ENCODE measurements at regions not wholly inside any gene's neighbourhood (a gene's known extent, or its start where the extent isn't known, plus 50 kb on each side); places are given as distances from the start of the nearest gene placed in this dataset.

DNA sequence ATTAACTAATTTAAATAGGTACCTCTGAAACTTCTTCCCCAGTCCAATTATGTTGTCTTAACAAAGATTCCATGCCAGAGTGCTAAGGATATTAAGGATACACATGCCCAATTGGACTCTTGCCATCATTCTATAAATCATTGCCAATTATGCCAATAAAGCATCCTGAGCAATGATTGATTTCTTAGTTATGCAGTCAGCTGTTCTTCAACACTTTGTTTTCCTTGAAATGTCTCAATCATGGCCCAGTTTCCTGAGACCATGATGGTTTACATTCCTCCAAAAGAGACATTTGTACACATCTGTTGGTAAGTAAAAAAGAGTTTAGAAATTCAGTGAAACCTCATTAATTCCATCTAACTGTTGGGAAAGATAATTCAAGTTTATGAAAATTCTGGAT lies 180.4 kb upstream of the PKN2 start:
- H3K4me1 ChIP-seq (ENCODE audit: insufficient read depth, low read length, poor library complexity, severe bottlenecking) = no peaks in the 10 kb centered on the region
- H3K4me2 ChIP-seq (ENCODE audit: low read length) = no peak overlapping the region
- POLR2A ChIA-PET = no interaction called here
- H3K9me2 ChIP-seq (ENCODE audit: insufficient read depth, low read length) = no peaks in the 10 kb centered on the region
- intact Hi-C loops (cut with micrococcal nuclease; ENCODE audit: unreplicated experiment) = no loop called here
- H3K27ac ChIP-seq (ENCODE audit: low read depth, low read length, poor library complexity, severe bottlenecking) = no peak overlapping the region
- CTCF ChIA-PET (ENCODE audit: unreplicated experiment) = no interaction called here
- H3K36me3 ChIP-seq (ENCODE audit: insufficient read depth, low read length) = no peaks in the 10 kb centered on the region
- TF ChIP-seq, protein P1, sequence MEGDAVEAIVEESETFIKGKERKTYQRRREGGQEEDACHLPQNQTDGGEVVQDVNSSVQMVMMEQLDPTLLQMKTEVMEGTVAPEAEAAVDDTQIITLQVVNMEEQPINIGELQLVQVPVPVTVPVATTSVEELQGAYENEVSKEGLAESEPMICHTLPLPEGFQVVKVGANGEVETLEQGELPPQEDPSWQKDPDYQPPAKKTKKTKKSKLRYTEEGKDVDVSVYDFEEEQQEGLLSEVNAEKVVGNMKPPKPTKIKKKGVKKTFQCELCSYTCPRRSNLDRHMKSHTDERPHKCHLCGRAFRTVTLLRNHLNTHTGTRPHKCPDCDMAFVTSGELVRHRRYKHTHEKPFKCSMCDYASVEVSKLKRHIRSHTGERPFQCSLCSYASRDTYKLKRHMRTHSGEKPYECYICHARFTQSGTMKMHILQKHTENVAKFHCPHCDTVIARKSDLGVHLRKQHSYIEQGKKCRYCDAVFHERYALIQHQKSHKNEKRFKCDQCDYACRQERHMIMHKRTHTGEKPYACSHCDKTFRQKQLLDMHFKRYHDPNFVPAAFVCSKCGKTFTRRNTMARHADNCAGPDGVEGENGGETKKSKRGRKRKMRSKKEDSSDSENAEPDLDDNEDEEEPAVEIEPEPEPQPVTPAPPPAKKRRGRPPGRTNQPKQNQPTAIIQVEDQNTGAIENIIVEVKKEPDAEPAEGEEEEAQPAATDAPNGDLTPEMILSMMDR (conservative IDR thresholded peaks at IDR 0.05; ENCODE audit: low read length) = no peak
- no peaks in the 10 kb centered on the region for H4K20me1 ChIP-seq (ENCODE audit: insufficient read depth, low read length)
- no TSS peak for BruUV-seq (replicated peaks)
- H3K79me2 ChIP-seq (ENCODE audit: insufficient read depth, low read depth, low read length) = no peaks in the 10 kb centered on the region
- H2AFZ ChIP-seq (ENCODE audit: low read length) = no peak overlapping the region
- no peak for DNase-seq (ENCODE audit: low spot score)
- H3K9me3 ChIP-seq (ENCODE audit: low read length) = no peaks in the 10 kb centered on the region
- no peak overlapping the region for H3K4me3 ChIP-seq (ENCODE audit: low read depth, low read length, poor library complexity, severe bottlenecking)

DNA sequence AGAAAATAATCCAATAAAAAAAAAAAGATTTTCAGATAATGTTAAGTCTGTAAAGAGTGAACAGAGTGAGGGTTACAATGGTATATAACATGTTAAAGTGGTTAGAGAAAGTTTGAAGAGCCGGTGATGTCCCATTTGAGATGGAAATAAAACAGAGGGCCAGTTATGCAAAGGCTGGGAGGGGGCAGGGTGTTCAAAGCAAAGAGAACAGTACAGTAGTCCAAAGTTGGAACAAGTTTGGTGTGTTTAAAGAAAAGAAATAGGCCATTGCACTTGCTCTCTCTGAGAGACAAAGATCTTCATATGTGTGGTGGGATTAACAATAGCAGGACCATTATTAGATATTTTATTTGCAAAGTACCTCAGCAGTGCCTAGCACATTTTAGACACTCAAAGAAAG lies 179.5 kb upstream of the PKN2 start:
- Histone ChIP-seq H3K4me2 (ENCODE audit: low read length) (no peak overlapping the region), H3K4me1 (ENCODE audit: insufficient read depth, low read length, poor library complexity, severe bottlenecking) (no peaks in the 10 kb centered on the region), H4K20me1 (ENCODE audit: insufficient read depth, low read length) (no peaks in the 10 kb centered on the region), H3K9me3 (ENCODE audit: low read length) (no peaks in the 10 kb centered on the region), H3K9me2 (ENCODE audit: insufficient read depth, low read length) (no peaks in the 10 kb centered on the region), H3K4me3 (ENCODE audit: low read depth, low read length, poor library complexity, severe bottlenecking) (no peak overlapping the region), H3K27ac (ENCODE audit: low read depth, low read length, poor library complexity, severe bottlenecking) (no peak overlapping the region), H3K79me2 (ENCODE audit: insufficient read depth, low read depth, low read length) (no peaks in the 10 kb centered on the region), H3K36me3 (ENCODE audit: insufficient read depth, low read length) (no peaks in the 10 kb centered on the region), H2AFZ (ENCODE audit: low read length) (no peak overlapping the region)
- CTCF ChIA-PET (ENCODE audit: unreplicated experiment) = no interaction called here
- TF ChIP-seq, protein P1 (conservative IDR thresholded peaks at IDR 0.05; ENCODE audit: low read length) = no peak
- TF ChIP-seq EZH2phosphoT487 (IDR thresholded peaks at IDR 0.05; ENCODE audit: borderline replicate concordance, low read depth, low read length) = no peak
- no TSS peak for BruUV-seq (replicated peaks)
- intact Hi-C loops (cut with micrococcal nuclease; ENCODE audit: unreplicated experiment) = no loop called here
- DNase-seq (ENCODE audit: low spot score) = no peak
- POLR2A ChIA-PET = no interaction called here

DNA sequence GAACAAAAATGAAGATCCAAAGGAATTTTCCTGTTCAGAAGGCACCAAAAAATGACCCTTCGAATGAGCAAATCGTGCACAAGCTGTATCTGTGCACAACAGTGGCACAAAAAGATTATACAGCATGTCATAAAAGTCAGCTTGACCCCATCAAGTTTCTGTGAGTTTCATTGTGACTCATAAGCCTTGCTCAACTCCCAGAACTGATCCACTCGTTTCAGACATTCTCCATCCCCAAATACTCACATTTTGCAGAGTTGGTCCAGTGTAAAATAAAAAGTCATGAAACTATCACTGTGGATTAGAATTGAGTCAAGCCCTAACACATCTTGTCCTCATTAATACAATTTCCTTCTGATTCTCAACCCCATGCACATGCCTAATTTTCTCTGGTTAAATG lies 174.7 kb upstream of the PKN2 start:
- POLR2A ChIA-PET = interaction anchor here (0.7 kb wide), 1 partner anchor 271 kb away, joined by 3 read pairs; no protein-coding TSS in a partner anchor
- intact Hi-C loops (cut with micrococcal nuclease; ENCODE audit: unreplicated experiment) = no loop called here
- no TSS peak for BruUV-seq (replicated peaks)
- no peaks in the 10 kb centered on the region for H3K9me2 ChIP-seq (ENCODE audit: insufficient read depth, low read length)
- no peaks in the 10 kb centered on the region for H3K36me3 ChIP-seq (ENCODE audit: insufficient read depth, low read length)
- no peak overlapping the region for H3K4me3 ChIP-seq (ENCODE audit: low read depth, low read length, poor library complexity, severe bottlenecking)
- no peak overlapping the region for H3K4me2 ChIP-seq (ENCODE audit: low read length)
- CTCF ChIA-PET (ENCODE audit: unreplicated experiment) = no interaction called here
- H3K79me2 ChIP-seq (ENCODE audit: insufficient read depth, low read depth, low read length) = no peaks in the 10 kb centered on the region
- no peaks in the 10 kb centered on the region for H4K20me1 ChIP-seq (ENCODE audit: insufficient read depth, low read length)
- no peak for DNase-seq (ENCODE audit: low spot score)
- TF ChIP-seq, protein P1 (conservative IDR thresholded peaks at IDR 0.05; ENCODE audit: low read length) = no peak
- no peak for TF ChIP-seq EZH2phosphoT487 (IDR thresholded peaks at IDR 0.05; ENCODE audit: borderline replicate concordance, low read depth, low read length)
- no peak overlapping the region for H2AFZ ChIP-seq (ENCODE audit: low read length)
- no peaks in the 10 kb centered on the region for H3K4me1 ChIP-seq (ENCODE audit: insufficient read depth, low read length, poor library complexity, severe bottlenecking)
- H3K27ac ChIP-seq (ENCODE audit: low read depth, low read length, poor library complexity, severe bottlenecking) = no peak overlapping the region
- H3K9me3 ChIP-seq (ENCODE audit: low read length) = no peaks in the 10 kb centered on the region

All from OCI-LY7 (cell line).